ENCODE measurements at regions not wholly inside any gene's neighbourhood (a gene's known extent, or its start where the extent isn't known, plus 50 kb on each side); places are given as distances from the start of the nearest gene placed in this dataset.
A peak's percentile ranks its signal among the peaks of the same experiment; 100 is the strongest.

GRCh38 chr2:84029903-84030575 is 429.0 kb downstream of the SUCLG1 start:
- H3K27ac ChIP-seq = no peak overlapping the region
- H3K4me1 ChIP-seq = no peaks in the 10 kb centered on the region
- H3K9me3 ChIP-seq = no peaks in the 10 kb centered on the region
- H3K27me3 ChIP-seq = no peaks in the 10 kb centered on the region
- DNase-seq (no peak), ATAC-seq (no peak)
- WGBS, 2 donors = 87 to 88% methylated on average over 4 of the region's 4 CpGs
- intact Hi-C loops (cut with DNase I) = loop anchor here (10.0 kb wide), 1 partner anchor 285 kb away; no protein-coding TSS in a partner anchor
- no peaks in the 10 kb centered on the region for H3K36me3 ChIP-seq (replicated peaks in 1 of 2; ENCODE audit: insufficient read depth in 1 of 2, low read depth in 2 of 2)
- H3K4me3 ChIP-seq = no peak overlapping the region
- no peak for TF ChIP-seq CTCF (IDR thresholded peaks at IDR 0.05)
- TF ChIP-seq POLR2A (IDR thresholded peaks at IDR 0.05) = no peak

- Histone ChIP-seq H3K36me3 (replicated peaks in 1 of 2; ENCODE audit: insufficient read depth in 1 of 2, low read depth in 2 of 2) (no peaks in the 10 kb centered on the region), H3K4me3 (no peak overlapping the region), H3K9me3 (no peaks in the 10 kb centered on the region), H3K4me1 (no peaks in the 10 kb centered on the region), H3K27me3 (no peaks in the 10 kb centered on the region), H3K27ac (no peak overlapping the region)
- ATAC-seq (no peak), DNase-seq (no peak)
- WGBS, 2 donors = 71 to 80% methylated on average over 3 of the region's 3 CpGs
- no peak for TF ChIP-seq CTCF (IDR thresholded peaks at IDR 0.05)
- TF ChIP-seq POLR2A (IDR thresholded peaks at IDR 0.05) = no peak
- intact Hi-C loops (cut with DNase I) = loop anchor here (10.0 kb wide), 1 partner anchor 288 kb away; no protein-coding TSS in a partner anchor
These were observed 432.3 kb downstream of the SUCLG1 start for GRCh38 chr2:84026818-84027217.

- peak; percentile 17 to 55 (median 32) for DNase-seq
- ATAC-seq = no peak
- Histone ChIP-seq H3K36me3 (replicated peaks in 1 of 2; ENCODE audit: insufficient read depth in 1 of 2, low read depth in 2 of 2) (no peaks in the 10 kb centered on the region), H3K4me1 (no peaks in the 10 kb centered on the region), H3K27me3 (no peaks in the 10 kb centered on the region), H3K27ac (no peak overlapping the region), H3K9me3 (no peaks in the 10 kb centered on the region), H3K4me3 (no peak overlapping the region)
- peak in 6 of 7 experiments; percentile 47 to 63 (median 54) for TF ChIP-seq CTCF (IDR thresholded peaks at IDR 0.05)
- TF ChIP-seq POLR2A (IDR thresholded peaks at IDR 0.05) = no peak
- intact Hi-C loops (cut with DNase I) = loop anchor here (10.0 kb wide), 1 partner anchor 292 kb away; no protein-coding TSS in a partner anchor
- 28 to 31% methylated on average over 5 of the region's 5 CpGs for WGBS, 2 donors
These were observed 436.2 kb downstream of the SUCLG1 start for GRCh38 chr2:84022810-84023431.

GRCh38 chr2:84017010-84017409 is 442.1 kb downstream of the SUCLG1 start:
- intact Hi-C loops (cut with DNase I) = no loop called here
- Histone ChIP-seq H3K9me3 (no peaks in the 10 kb centered on the region), H3K4me1 (no peaks in the 10 kb centered on the region), H3K27me3 (no peaks in the 10 kb centered on the region), H3K36me3 (replicated peaks in 1 of 2; ENCODE audit: insufficient read depth in 1 of 2, low read depth in 2 of 2) (no peaks in the 10 kb centered on the region), H3K27ac (no peak overlapping the region), H3K4me3 (no peak overlapping the region)
- TF ChIP-seq CTCF (IDR thresholded peaks at IDR 0.05) (no peak), POLR2A (IDR thresholded peaks at IDR 0.05) (no peak)
- ATAC-seq = no peak
- no peak for DNase-seq

All from body of pancreas (tissue), 4 donors.